B cell (primary cell): ENCODE measurements at regions not wholly inside any gene's neighbourhood (a gene's known extent, or its start where the extent isn't known, plus 50 kb on each side); places are given as distances from the start of the nearest gene placed in this dataset.

Experiments
- ATAC-seq: fragments of 200-7000 bp; cut with Tn5 transposase; one replicate; pipeline ENCODE4 v1.10.0; 2021; ENCODE audit warnings: low read depth, mild to moderate bottlenecking, moderate number of reproducible peaks, moderate library complexity
- CTCF ChIA-PET: fragments of 350-600 bp; sonication (Branson Sonifier 250); formaldehyde crosslinking; loops from one replicate; lab custom pipeline; 2021; ENCODE audit warnings: antibody characterized with exemption, inconsistent platforms; lab: Charles Lee
- POLR2A ChIA-PET: fragments of 350-600 bp; sonication (Branson Sonifier 250); formaldehyde crosslinking; loops from one replicate; lab custom pipeline; 2021; ENCODE audit warnings: antibody characterized with exemption; lab: Charles Lee
- DNase-seq: peaks from one replicate; pipeline ENCODE4 v3.0.0; 2013
- H2AFZ ChIP-seq: 2 replicates; pipeline ENCODE4 v1.6.1; 2012; ENCODE audit warnings: mild to moderate bottlenecking, low read depth, low read length; ENCODE audit not compliant: insufficient read depth, poor library complexity, severe bottlenecking
- H3K27ac ChIP-seq, 2 donors: 1 replicate in 1 of 2; 2 replicates in 1 of 2; pipeline ENCODE4 v1.5.1; 2012 to 2013; ENCODE audit warnings: low read length in 2 of 2, mild to moderate bottlenecking in 2 of 2, moderate library complexity in 1 of 2
- H3K27me3 ChIP-seq, 4 experiments: fragments of 200-600 bp in 1 of 4; sonication (generic) in 1 of 4; replicated peaks in 1 of 4; 1 replicate in 2 of 4; 2 replicates in 2 of 4; pipeline versions ENCODE4 v1.6.1 to v1.7.0; 2013 to 2016; ENCODE audit warnings: low read length in 3 of 4, mild to moderate bottlenecking in 2 of 4, mixed read lengths in 1 of 4, moderate library complexity in 1 of 4; ENCODE audit not compliant: insufficient read depth in 4 of 4, control insufficient read depth in 3 of 4; ENCODE audit errors: control extremely low read depth in 1 of 4
- H3K36me3 ChIP-seq, 2 experiments: replicated peaks in 1 of 2; 1 replicate in 1 of 2; 2 replicates in 1 of 2; pipeline versions ENCODE4 v1.6.1 to v1.7.1; 2013; ENCODE audit warnings: low read length in 1 of 2; ENCODE audit not compliant: insufficient read depth in 2 of 2, control insufficient read depth in 1 of 2; ENCODE audit errors: control extremely low read depth in 1 of 2, extremely low read depth in 1 of 2
- H3K4me1 ChIP-seq, 2 donors: fragments of 200-600 bp in 1 of 2; sonication (generic) in 1 of 2; 1 replicate in 1 of 2; 2 replicates in 1 of 2; pipeline versions ENCODE4 v1.5.1 to v1.6.1; 2013 to 2017; ENCODE audit warnings: low read length in 2 of 2; ENCODE audit not compliant: control insufficient read depth in 2 of 2, insufficient read depth in 2 of 2
- H3K4me2 ChIP-seq: replicated peaks from 2 replicates; pipeline ENCODE3; 2012; ENCODE audit warnings: mild to moderate bottlenecking, low read depth, low read length; ENCODE audit not compliant: poor library complexity, severe bottlenecking
- H3K4me3 ChIP-seq, 5 experiments: fragments of 200-600 bp in 1 of 5; sonication (generic) in 1 of 5; 1 replicate in 3 of 5; 2 replicates in 2 of 5; pipeline versions ENCODE4 v1.5.1 to v1.7.0; 2011 to 2016; ENCODE audit warnings: low read length in 4 of 5, mild to moderate bottlenecking in 4 of 5, low read depth in 2 of 5, control low read depth in 1 of 5, moderate library complexity in 1 of 5; ENCODE audit not compliant: insufficient read depth in 1 of 5; ENCODE audit errors: control extremely low read depth in 1 of 5, extremely low read depth in 1 of 5
- H3K79me2 ChIP-seq: fragments of 200-600 bp; sonication (generic); one replicate; pipeline ENCODE4 v1.6.0; 2016; ENCODE audit warnings: low read length; ENCODE audit not compliant: control insufficient read depth, insufficient read depth
- H3K9ac ChIP-seq: fragments of 200-600 bp; sonication (generic); 2 replicates; pipeline ENCODE4 v1.6.1; 2017; ENCODE audit warnings: mild to moderate bottlenecking, low read length, moderate library complexity
- H3K9me3 ChIP-seq, 3 donors: one replicate each; pipeline versions ENCODE4 v1.6.1 to v1.7.1; 2013; ENCODE audit warnings: low read length in 2 of 3; ENCODE audit not compliant: control insufficient read depth in 2 of 3, insufficient read depth in 1 of 3; ENCODE audit errors: control extremely low read depth in 1 of 3
- H4K20me1 ChIP-seq: 2 replicates; pipeline ENCODE4 v1.6.0; 2012; ENCODE audit warnings: mild to moderate bottlenecking, low read length; ENCODE audit not compliant: insufficient read depth, control insufficient read depth, poor library complexity, severe bottlenecking
- H3K27ac Mint-ChIP-seq: one replicate; pipeline ENCODE4 v1.8.0; 2021; ENCODE audit warnings: mixed read lengths
- H3K27me3 Mint-ChIP-seq: one replicate; pipeline ENCODE4 v1.8.0; 2021; ENCODE audit warnings: mixed read lengths
- H3K4me1 Mint-ChIP-seq: one replicate; pipeline ENCODE4 v1.8.0; 2021; ENCODE audit warnings: mixed read lengths
- H3K4me3 Mint-ChIP-seq: one replicate; pipeline ENCODE4 v1.8.0; 2021; ENCODE audit warnings: mixed read lengths
- H3K9me3 Mint-ChIP-seq: one replicate; pipeline ENCODE4 v1.8.0; 2022; ENCODE audit warnings: mixed read lengths; ENCODE audit not compliant: insufficient read depth
- CTCF ChIP-seq: fragments of 200-600 bp; IDR thresholded peaks from one replicate; pipeline ENCODE4 v1.8.0; 2022; ENCODE audit warnings: antibody characterized with exemption, mild to moderate bottlenecking
- EZH2 ChIP-seq: IDR thresholded peaks from 2 replicates; pipeline ENCODE4 v1.6.1; 2012; ENCODE audit warnings: borderline replicate concordance, low read depth, mild to moderate bottlenecking, moderate library complexity, low read length; ENCODE audit not compliant: insufficient read depth, poor library complexity, severe bottlenecking
- WGBS: methylation state at CpG from one replicate; pipeline ENCODE4 v1.1.5; 2013; ENCODE audit warnings: missing lambda C conversion rate; ENCODE audit not compliant: insufficient coverage; 5-methylcytosine and 5-hydroxymethylcytosine counted together
- intact Hi-C: fragments of 100-400 bp; cut with micrococcal nuclease; formaldehyde crosslinking; loops from one replicate; pipeline ENCODE4 v1.10.0; 2022

GRCh38 chr4:183798301-183799253 is 106.5 kb upstream of the STOX2 start:
- Histone ChIP-seq H3K36me3 (no peaks in the 10 kb centered on the region), H3K27me3 (peaks cover 0 to 24% (median 15%) of the 10 kb centered on the region in 4 experiments), H3K4me1 (peaks cover 0 to 7% of the 10 kb centered on the region in 2 donors), H3K79me2 (no peaks in the 10 kb centered on the region), H4K20me1 (no peaks in the 10 kb centered on the region), H3K4me3 (no peak overlapping the region), H3K9me3 (peaks cover 3 to 5% (median 4%) of the 10 kb centered on the region in 3 donors), H3K27ac (no peak overlapping the region), H3K4me2 (peak overlapping the region; percentile 53), H3K9ac (no peak overlapping the region), H2AFZ (peak overlapping the region; percentile 28)
- intact Hi-C loops = no loop called here
- TF ChIP-seq EZH2 = no peak
- TF ChIP-seq CTCF = no peak
- POLR2A ChIA-PET = no interaction called here
- WGBS = 4% methylated on average over 53 of the region's 65 CpGs
- Mint-ChIP-seq H3K4me1 (peaks cover 12% of the 10 kb centered on the region), H3K9me3 (peaks cover 3% of the 10 kb centered on the region), H3K27ac (no peak overlapping the region), H3K4me3 (peak overlapping the region; percentile 54), H3K27me3 (peaks cover 54% of the 10 kb centered on the region)
- CTCF ChIA-PET = no interaction called here
- DNase-seq (no peak), ATAC-seq (no peak)

DNA sequence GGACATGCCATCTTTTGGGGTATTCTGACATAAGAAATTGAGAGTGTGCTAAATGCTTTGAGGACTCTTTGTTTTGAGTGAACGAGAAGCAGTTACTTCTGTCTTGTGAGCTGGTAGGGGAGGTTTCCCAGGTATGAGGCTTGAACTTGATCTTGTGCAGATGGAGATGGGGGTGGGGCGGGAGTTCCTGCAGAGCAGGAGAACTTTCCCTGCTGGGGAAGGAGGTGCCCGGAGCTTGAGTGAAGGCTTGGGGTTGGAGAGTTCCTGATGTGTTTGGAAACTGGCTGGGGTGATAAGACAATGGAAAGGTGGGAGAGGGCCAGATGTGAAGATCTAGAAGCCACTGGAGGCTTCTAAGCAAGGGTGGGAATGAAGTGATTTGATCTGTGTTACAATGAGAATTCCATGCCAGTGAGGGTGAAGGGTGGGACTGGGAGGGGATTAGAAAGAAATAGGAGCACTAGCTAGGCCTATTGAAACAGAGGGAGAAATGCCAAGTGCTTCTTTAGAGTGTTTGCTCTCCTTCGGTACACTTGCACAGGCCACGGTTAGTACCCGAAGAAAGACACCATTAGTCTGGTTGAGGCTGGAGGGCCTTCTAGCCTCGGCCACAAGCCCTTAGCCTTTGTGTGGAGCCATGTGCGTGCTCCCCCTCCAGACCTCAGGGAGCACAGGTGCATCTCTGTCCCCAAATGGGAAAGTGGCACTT is 103.5 kb upstream of the STOX2 start:
- WGBS = 95% methylated on average over 8 of the region's 8 CpGs
- DNase-seq = no peak
- peaks cover 0 to 7% of the 10 kb centered on the region in 2 donors for H3K4me1 ChIP-seq
- H3K4me1 Mint-ChIP-seq = peaks cover 11% of the 10 kb centered on the region
- no peak for ATAC-seq
- H3K4me2 ChIP-seq = no peak overlapping the region
- ChIA-PET POLR2A (no interaction called here), CTCF (no interaction called here)
- no peak overlapping the region for H3K4me3 ChIP-seq
- no peak overlapping the region for H2AFZ ChIP-seq
- H3K27me3 ChIP-seq = peaks cover 0 to 16% (median 7%) of the 10 kb centered on the region in 4 experiments
- TF ChIP-seq EZH2 (no peak), CTCF (no peak)
- H3K27me3 Mint-ChIP-seq = peaks cover 39% of the 10 kb centered on the region
- H3K4me3 Mint-ChIP-seq = no peak overlapping the region
- no peak overlapping the region for H3K27ac Mint-ChIP-seq
- intact Hi-C loops = no loop called here
- no peak overlapping the region for H3K27ac ChIP-seq
- no peak overlapping the region for H3K9ac ChIP-seq
- no peaks in the 10 kb centered on the region for H3K9me3 ChIP-seq
- H4K20me1 ChIP-seq = no peaks in the 10 kb centered on the region
- no peaks in the 10 kb centered on the region for H3K9me3 Mint-ChIP-seq
- no peaks in the 10 kb centered on the region for H3K36me3 ChIP-seq
- no peaks in the 10 kb centered on the region for H3K79me2 ChIP-seq
